Peyer's patch (tissue), 4 donors: ENCODE measurements at regions not wholly inside any gene's neighbourhood (a gene's known extent, or its start where the extent isn't known, plus 50 kb on each side); places are given as distances from the start of the nearest gene placed in this dataset.

Experiments used
- CTCF ChIP-seq, 6 experiments: fragments of 450-650 bp in 4 of 6; fragments of 200-600 bp in 2 of 6; sonication (generic) in 1 of 6; IDR thresholded peaks; one replicate each; pipeline ENCODE4 v1.5.1; 2017 to 2019; ENCODE audit warnings: antibody characterized with exemption in 6 of 6, mild to moderate bottlenecking in 3 of 6, moderate library complexity in 1 of 6
- POLR2A ChIP-seq, 2 donors: fragments of 450-650 bp; IDR thresholded peaks; one replicate each; pipeline ENCODE4 v1.5.1; 2017; ENCODE audit warnings: antibody characterized with exemption in 2 of 2, mild to moderate bottlenecking in 2 of 2, moderate library complexity in 2 of 2

- no peak for TF ChIP-seq CTCF (IDR thresholded peaks at IDR 0.05)
- TF ChIP-seq POLR2A (IDR thresholded peaks at IDR 0.05) = no peak
Observed at GRCh38 chr6:91660893-91661292, 1074.0 kb upstream of the MAP3K7 start.
